K562 (cell line): ENCODE measurements at regions not wholly inside any gene's neighbourhood (a gene's known extent, or its start where the extent isn't known, plus 50 kb on each side); places are given as distances from the start of the nearest gene placed in this dataset.

Source experiments
- RREB1 ChIP-seq: fragments of 250-450 bp; sonication (Bioruptor Pico); IDR thresholded peaks from 2 replicates; pipeline ENCODE4 v1.4.0; 2020
- SNRNP70 ChIP-seq: fragments of 200-400 bp; formaldehyde crosslinking; optimal IDR thresholded peaks from 2 replicates; pipeline ENCODE3; 2017; ENCODE audit warnings: low read depth, low read length
- ZBTB5 ChIP-seq: fragments of 450-650 bp; IDR thresholded peaks from 2 replicates; pipeline ENCODE4 v1.6.1; 2017; ENCODE audit warnings: antibody characterized with exemption

- no peak for TF ChIP-seq SNRNP70
- TF ChIP-seq ZBTB5, result no peak
- no peak for TF ChIP-seq RREB1 (CRISPR knock-in tag)
These were observed 120.1 kb upstream of the RUNX3 start for GRCh38 chr1:25050165-25050564.
